ENCODE measurements at regions not wholly inside any gene's neighbourhood (a gene's known extent, or its start where the extent isn't known, plus 50 kb on each side); places are given as distances from the start of the nearest gene placed in this dataset.
"Not testable (repeated sequence)": the region's sequence is repeated elsewhere in the genome, so short reads cannot be mapped to it uniquely, and the experiment has no call there.

- no peaks in the 10 kb centered on the region for H3K36me3 Mint-ChIP-seq (ENCODE audit: low read depth)
- H3K4me1 Mint-ChIP-seq (ENCODE audit: low read depth): no peaks in the 10 kb centered on the region
- no peak overlapping the region for H3K4me3 Mint-ChIP-seq
- no peaks in the 10 kb centered on the region for H3K27me3 Mint-ChIP-seq (ENCODE audit: low read depth)
- intact Hi-C loops (cut with micrococcal nuclease): no loop called here
- CTCF ChIA-PET: no interaction called here
- no peak for DNase-seq
- H3K9me3 Mint-ChIP-seq: peaks cover 3% of the 10 kb centered on the region
- no peak overlapping the region for H3K27ac Mint-ChIP-seq
Measured at GRCh38 chr5:152595405-152595804, 190.3 kb upstream of the NMUR2 start.

- Mint-ChIP-seq H3K9me3 (peaks cover 1% of the 10 kb centered on the region), H3K36me3 (ENCODE audit: low read depth) (no peaks in the 10 kb centered on the region), H3K4me3 (no peak overlapping the region), H3K4me1 (ENCODE audit: low read depth) (no peaks in the 10 kb centered on the region), H3K27me3 (ENCODE audit: low read depth) (no peaks in the 10 kb centered on the region), H3K27ac (no peak overlapping the region)
- CTCF ChIA-PET: no interaction called here
- intact Hi-C loops (cut with micrococcal nuclease): no loop called here
- DNase-seq: no peak
Measured at GRCh38 chr5:152599096-152599495, 194.0 kb upstream of the NMUR2 start.

GRCh38 chr5:152601806-152602732 lies 197.0 kb upstream of the NMUR2 start:
- Mint-ChIP-seq H3K27ac (no peak overlapping the region), H3K27me3 (ENCODE audit: low read depth) (peaks cover 2% of the 10 kb centered on the region), H3K36me3 (ENCODE audit: low read depth) (no peaks in the 10 kb centered on the region), H3K4me1 (ENCODE audit: low read depth) (no peaks in the 10 kb centered on the region), H3K9me3 (peaks cover 1% of the 10 kb centered on the region), H3K4me3 (no peak overlapping the region)
- intact Hi-C loops (cut with micrococcal nuclease): no loop called here
- DNase-seq: no peak
- CTCF ChIA-PET: interaction anchor here (1.4 kb wide), 1 partner anchor 69 kb away, joined by 5 read pairs; no protein-coding TSS in a partner anchor

- DNase-seq; H3K27ac Mint-ChIP-seq; H3K4me1 Mint-ChIP-seq (ENCODE audit: low read depth); H3K27me3 Mint-ChIP-seq (ENCODE audit: low read depth); H3K9me3 Mint-ChIP-seq; H3K4me3 Mint-ChIP-seq; intact Hi-C loops (cut with micrococcal nuclease); CTCF ChIA-PET; H3K36me3 Mint-ChIP-seq (ENCODE audit: low read depth): not testable (repeated sequence)
Measured at GRCh38 chr5:152606050-152606449, 201.0 kb upstream of the NMUR2 start.

GRCh38 chr5:152606776-152607364 lies 201.8 kb upstream of the NMUR2 start:
- peaks cover under 1% of the 10 kb centered on the region for H3K9me3 Mint-ChIP-seq
- H3K27ac Mint-ChIP-seq: no peak overlapping the region
- intact Hi-C loops (cut with micrococcal nuclease): no loop called here
- H3K27me3 Mint-ChIP-seq (ENCODE audit: low read depth): peaks cover 2% of the 10 kb centered on the region
- H3K4me1 Mint-ChIP-seq (ENCODE audit: low read depth): no peaks in the 10 kb centered on the region
- CTCF ChIA-PET: no interaction called here
- no peak overlapping the region for H3K4me3 Mint-ChIP-seq
- DNase-seq: no peak
- H3K36me3 Mint-ChIP-seq (ENCODE audit: low read depth): no peaks in the 10 kb centered on the region

GRCh38 chr5:152607401-152608160 lies 202.5 kb upstream of the NMUR2 start:
- Mint-ChIP-seq H3K27me3 (ENCODE audit: low read depth) (peaks cover 2% of the 10 kb centered on the region), H3K36me3 (ENCODE audit: low read depth) (no peaks in the 10 kb centered on the region), H3K9me3 (no peaks in the 10 kb centered on the region), H3K4me1 (ENCODE audit: low read depth) (no peaks in the 10 kb centered on the region), H3K27ac (no peak overlapping the region), H3K4me3 (no peak overlapping the region)
- intact Hi-C loops (cut with micrococcal nuclease): no loop called here
- DNase-seq: no peak
- CTCF ChIA-PET: no interaction called here

- CTCF ChIA-PET: no interaction called here
- DNase-seq: no peak
- H3K9me3 Mint-ChIP-seq: no peaks in the 10 kb centered on the region
Measured at GRCh38 chr5:152608458-152608857, 203.4 kb upstream of the NMUR2 start.

GRCh38 chr5:152619756-152620155 lies 214.7 kb upstream of the NMUR2 start:
- CTCF ChIA-PET: no interaction called here
- no peaks in the 10 kb centered on the region for H3K36me3 Mint-ChIP-seq (ENCODE audit: low read depth)
- H3K4me1 Mint-ChIP-seq (ENCODE audit: low read depth): no peaks in the 10 kb centered on the region
- H3K27me3 Mint-ChIP-seq (ENCODE audit: low read depth): no peaks in the 10 kb centered on the region
- no peak for DNase-seq
- intact Hi-C loops (cut with micrococcal nuclease): no loop called here
- no peak overlapping the region for H3K4me3 Mint-ChIP-seq
- no peaks in the 10 kb centered on the region for H3K9me3 Mint-ChIP-seq
- no peak overlapping the region for H3K27ac Mint-ChIP-seq

More at GRCh38 chr5:152608458-152608857, 203.4 kb upstream of the NMUR2 start:
- Mint-ChIP-seq H3K4me1 (ENCODE audit: low read depth) (no peaks in the 10 kb centered on the region), H3K27ac (no peak overlapping the region), H3K27me3 (ENCODE audit: low read depth) (peaks cover 2% of the 10 kb centered on the region), H3K4me3 (no peak overlapping the region), H3K36me3 (ENCODE audit: low read depth) (no peaks in the 10 kb centered on the region)
- intact Hi-C loops (cut with micrococcal nuclease): no loop called here

GRCh38 chr5:152622628-152623027 lies 217.5 kb upstream of the NMUR2 start:
- H3K27me3 Mint-ChIP-seq (ENCODE audit: low read depth): no peaks in the 10 kb centered on the region
- CTCF ChIA-PET: no interaction called here
- H3K4me3 Mint-ChIP-seq: no peak overlapping the region

GRCh38 chr5:152623951-152624350 lies 218.9 kb upstream of the NMUR2 start:
- no peaks in the 10 kb centered on the region for H3K36me3 Mint-ChIP-seq (ENCODE audit: low read depth)
- H3K9me3 Mint-ChIP-seq: no peaks in the 10 kb centered on the region
- CTCF ChIA-PET: no interaction called here
- H3K27me3 Mint-ChIP-seq (ENCODE audit: low read depth): no peaks in the 10 kb centered on the region
- no peak overlapping the region for H3K27ac Mint-ChIP-seq
- no peaks in the 10 kb centered on the region for H3K4me1 Mint-ChIP-seq (ENCODE audit: low read depth)
- intact Hi-C loops (cut with micrococcal nuclease): no loop called here
- DNase-seq: no peak
- H3K4me3 Mint-ChIP-seq: no peak overlapping the region

More at GRCh38 chr5:152622628-152623027, 217.5 kb upstream of the NMUR2 start:
- intact Hi-C loops (cut with micrococcal nuclease): no loop called here
- Mint-ChIP-seq H3K4me1 (ENCODE audit: low read depth) (no peaks in the 10 kb centered on the region), H3K36me3 (ENCODE audit: low read depth) (no peaks in the 10 kb centered on the region), H3K27ac (no peak overlapping the region), H3K9me3 (no peaks in the 10 kb centered on the region)
- DNase-seq: no peak

- H3K4me1 Mint-ChIP-seq (ENCODE audit: low read depth): no peaks in the 10 kb centered on the region
Measured at GRCh38 chr5:152625696-152626095, 220.6 kb upstream of the NMUR2 start.

GRCh38 chr5:152631221-152631620 lies 226.1 kb upstream of the NMUR2 start:
- Mint-ChIP-seq H3K9me3 (no peaks in the 10 kb centered on the region), H3K27ac (no peak overlapping the region), H3K4me3 (no peak overlapping the region), H3K27me3 (ENCODE audit: low read depth) (peaks cover 2% of the 10 kb centered on the region), H3K4me1 (ENCODE audit: low read depth) (no peaks in the 10 kb centered on the region), H3K36me3 (ENCODE audit: low read depth) (no peaks in the 10 kb centered on the region)
- no peak for DNase-seq
- CTCF ChIA-PET: no interaction called here
- intact Hi-C loops (cut with micrococcal nuclease): no loop called here

More at GRCh38 chr5:152625696-152626095, 220.6 kb upstream of the NMUR2 start:
- DNase-seq: no peak
- H3K27me3 Mint-ChIP-seq (ENCODE audit: low read depth): no peaks in the 10 kb centered on the region
- intact Hi-C loops (cut with micrococcal nuclease): no loop called here
- no peaks in the 10 kb centered on the region for H3K9me3 Mint-ChIP-seq
- no peaks in the 10 kb centered on the region for H3K36me3 Mint-ChIP-seq (ENCODE audit: low read depth)
- CTCF ChIA-PET: no interaction called here
- H3K27ac Mint-ChIP-seq: no peak overlapping the region
- H3K4me3 Mint-ChIP-seq: no peak overlapping the region

All from activated naive CD4-positive, alpha-beta T cell treated with anti-CD3 and anti-CD28 coated beads for 36 hours (primary cell).